ENCODE measurements at regions not wholly inside any gene's neighbourhood (a gene's known extent, or its start where the extent isn't known, plus 50 kb on each side); places are given as distances from the start of the nearest gene placed in this dataset.

DNA sequence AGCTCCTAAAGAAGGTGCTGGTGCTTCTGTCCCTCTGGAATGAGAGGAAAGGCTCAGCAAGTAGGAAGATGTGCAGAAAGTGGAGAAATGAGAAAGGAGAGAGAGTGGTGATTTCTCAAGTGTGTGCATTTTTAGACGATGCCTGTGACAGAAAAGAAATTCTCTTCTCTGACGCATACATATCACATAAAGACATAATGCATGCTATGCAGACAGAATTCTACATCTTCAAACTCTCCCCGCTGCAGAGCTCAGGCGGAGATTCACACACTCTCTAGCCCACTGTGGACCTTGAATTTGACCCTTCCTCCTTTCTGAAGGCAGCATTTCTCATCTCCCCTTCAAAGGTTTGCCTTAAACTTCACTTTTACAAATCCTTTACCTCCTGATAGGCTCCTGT is 52.0 kb upstream of the CAMK1G start:
- peaks cover 6% of the 10 kb centered on the region for H3K27me3 ChIP-seq (ENCODE audit: control insufficient read depth, insufficient read depth, low read length)
- peaks cover 2% of the 10 kb centered on the region for H3K4me1 ChIP-seq (ENCODE audit: control insufficient read depth, insufficient read depth, low read length)
- H3K9me3 ChIP-seq (ENCODE audit: control insufficient read depth, insufficient read depth, low read length), result no peaks in the 10 kb centered on the region
- H3K36me3 ChIP-seq (ENCODE audit: control insufficient read depth, insufficient read depth, low read length), result no peaks in the 10 kb centered on the region
- H3K9ac ChIP-seq (ENCODE audit: low read depth, low read length), result no peak overlapping the region
- no peak overlapping the region for H3K4me3 ChIP-seq (ENCODE audit: low read depth, low read length)
